K562 (cell line): ENCODE measurements at regions not wholly inside any gene's neighbourhood (a gene's known extent, or its start where the extent isn't known, plus 50 kb on each side); places are given as distances from the start of the nearest gene placed in this dataset.
A peak's percentile ranks its signal among the peaks of the same experiment; 100 is the strongest.

Source experiments
- ATAC-seq: fragments of 200-7000 bp; cut with Tn5 transposase; 3 replicates; pipeline ENCODE4 v1.9.1; 2020; ENCODE audit warnings: moderate library complexity
- BruUV-seq: library from RNA; stranded (reverse); fragments of 400-500 nt; replicated peaks from 2 replicates; lab custom pipeline; 2021; lab: Mats Ljungman, UMichigan
- CTCF ChIA-PET: fragments of 300-600 bp; formaldehyde crosslinking; extraction: SDS; loops from one replicate; lab custom pipeline; 2021; ENCODE audit warnings: low intra/inter-chr PET ratio; lab: Yijun Ruan, JAX
- POLR2A ChIA-PET: fragments of 300-600, 350-650 bp; sonication (Branson Sonifier 250); formaldehyde crosslinking; extraction: SDS; loops from one replicate; lab custom pipeline; 2021; ENCODE audit warnings: antibody characterized with exemption, inconsistent platforms; lab: Yijun Ruan, JAX
- DNase-seq, 4 experiments: peaks; one replicate each; pipeline versions ENCODE4 v3.0.0 to v3.0.0-alpha.2; 2011 to 2018; ENCODE audit warnings: low spot score in 3 of 4, mixed read lengths in 3 of 4; ENCODE audit errors: extremely low read depth in 1 of 4
- FAIRE-seq: peaks from 2 replicates; lab custom pipeline; 2011; peaks lifted over from hg19 to GRCh38; lab: Jason Lieb, UNC
- H2AFZ ChIP-seq: 2 replicates; pipeline ENCODE4 v1.6.0; 2011; ENCODE audit warnings: low read depth, low read length, control low read depth, inconsistent platforms
- H3K27ac ChIP-seq: fragments of 200-600 bp; 3 replicates; pipeline ENCODE4 v1.8.0; 2011; ENCODE audit warnings: low read depth, mild to moderate bottlenecking, control low read depth, inconsistent platforms, low read length, moderate library complexity, mixed read lengths; ENCODE audit errors: extremely low read depth
- H3K27me3 ChIP-seq, 2 experiments: fragments of 300-600 bp in 1 of 2; 2 replicates in 1 of 2; 3 replicates in 1 of 2; pipeline versions ENCODE4 v1.6.0 to v1.8.0; 2011; ENCODE audit warnings: inconsistent platforms in 2 of 2, low read length in 2 of 2, mild to moderate bottlenecking in 1 of 2, mixed read lengths in 1 of 2, moderate library complexity in 1 of 2; ENCODE audit not compliant: control insufficient read depth in 2 of 2, insufficient read depth in 2 of 2
- H3K36me3 ChIP-seq: fragments of 300-600 bp; 3 replicates; pipeline ENCODE4 v1.8.0; 2011; ENCODE audit warnings: mild to moderate bottlenecking, low read length, inconsistent platforms; ENCODE audit not compliant: control insufficient read depth, insufficient read depth
- H3K4me1 ChIP-seq, 2 experiments: fragments of 200-600 bp in 1 of 2; replicated peaks in 1 of 2; 2 replicates in 1 of 2; 3 replicates in 1 of 2; pipeline versions ENCODE4 v1.5.1 to v1.8.0; 2011; ENCODE audit warnings: inconsistent platforms in 2 of 2, low read length in 2 of 2, mild to moderate bottlenecking in 1 of 2, mixed read lengths in 1 of 2, moderate library complexity in 1 of 2; ENCODE audit not compliant: control insufficient read depth in 2 of 2, insufficient read depth in 2 of 2
- H3K4me2 ChIP-seq: 2 replicates; pipeline ENCODE4 v1.6.1; 2011; ENCODE audit warnings: low read length, control low read depth, inconsistent platforms, mixed read lengths; ENCODE audit not compliant: insufficient read depth
- H3K4me3 ChIP-seq: fragments of 200-600 bp; sonication (generic), shearing (Covaris generic); 2 replicates; pipeline ENCODE4 v1.5.1; 2016; ENCODE audit warnings: control low read depth, inconsistent platforms
- H3K79me2 ChIP-seq: fragments of 200-600 bp; 3 replicates; pipeline ENCODE4 v1.8.0; 2011; ENCODE audit warnings: low read length, inconsistent platforms; ENCODE audit not compliant: control insufficient read depth, insufficient read depth
- H3K9ac ChIP-seq, 2 experiments: 2 replicates each; pipeline versions ENCODE4 v1.6.0 to v1.6.1; 2011; ENCODE audit warnings: low read depth in 2 of 2, low read length in 2 of 2, control low read depth in 1 of 2, inconsistent platforms in 1 of 2, mild to moderate bottlenecking in 1 of 2, mixed read lengths in 1 of 2; ENCODE audit not compliant: insufficient read depth in 1 of 2
- H3K9me1 ChIP-seq: one replicate; pipeline ENCODE4 v1.6.0; 2011; ENCODE audit warnings: inconsistent platforms, mild to moderate bottlenecking, low read length, moderate library complexity; ENCODE audit not compliant: control insufficient read depth, insufficient read depth
- H3K9me3 ChIP-seq: replicated peaks from 2 replicates; pipeline ENCODE4 v1.5.1; 2011; ENCODE audit warnings: low read depth, low read length, inconsistent platforms; ENCODE audit not compliant: control insufficient read depth, insufficient read depth
- H4K20me1 ChIP-seq: replicated peaks from 2 replicates; pipeline ENCODE4 v1.6.1; 2011; ENCODE audit warnings: low read length, inconsistent platforms, mixed read lengths; ENCODE audit not compliant: control insufficient read depth, insufficient read depth
- BACH1 ChIP-seq: fragments of 200-800 bp; sonication (Bioruptor generic); IDR thresholded peaks from 2 replicates; pipeline ENCODE4 v1.6.1; 2016; ENCODE audit warnings: missing genetic modification characterization, missing compliant biosample characterization
- BRD4 ChIP-seq: fragments of 200-600 bp; sonication (generic); IDR thresholded peaks from 2 replicates; pipeline ENCODE4 v1.6.1; 2017; ENCODE audit warnings: inconsistent platforms
- CSDE1 ChIP-seq, 2 experiments: fragments of 450-650 bp; IDR thresholded peaks; 2 replicates each; pipeline ENCODE4 v1.6.1; 2016; ENCODE audit warnings: mild to moderate bottlenecking in 1 of 2
- EHMT2 ChIP-seq: fragments of 450-650 bp; IDR thresholded peaks from 2 replicates; pipeline ENCODE4 v1.6.1; 2018; ENCODE audit warnings: antibody characterized with exemption
- EP300 ChIP-seq: IDR thresholded peaks from 2 replicates; pipeline ENCODE4 v1.6.1; 2012; ENCODE audit warnings: low read length, improper control_type of control experiment
- ESRRA ChIP-seq: fragments of 450-650 bp; IDR thresholded peaks from 2 replicates; pipeline ENCODE4 v1.6.1; 2014; ENCODE audit warnings: low read depth, mild to moderate bottlenecking, moderate library complexity, borderline replicate concordance
- HDAC6 ChIP-seq: IDR thresholded peaks from 2 replicates; pipeline ENCODE4 v1.6.1; 2012; ENCODE audit warnings: low read depth, mild to moderate bottlenecking, control low read depth, inconsistent platforms, low read length, moderate library complexity
- ID3 ChIP-seq, 2 experiments: fragments of 250-450 bp in 1 of 2; fragments of 450-650 bp in 1 of 2; sonication (Bioruptor Pico) in 1 of 2; IDR thresholded peaks; 2 replicates each; pipeline versions ENCODE4 v1.6.1 to v1.8.0; 2016 to 2021; ENCODE audit warnings: mild to moderate bottlenecking in 2 of 2, moderate library complexity in 2 of 2, missing compliant biosample characterization in 1 of 2, missing genetic modification characterization in 1 of 2
- KDM1A ChIP-seq, 2 experiments: fragments of 450-650 bp; IDR thresholded peaks; 2 replicates each; pipeline ENCODE4 v1.6.1; 2016; ENCODE audit warnings: mild to moderate bottlenecking in 2 of 2
- MAZ ChIP-seq, 2 experiments: fragments of 450-650 bp in 1 of 2; sonication (generic) in 1 of 2; formaldehyde crosslinking; IDR thresholded peaks in 1 of 2; conservative IDR thresholded peaks in 1 of 2; 2 replicates each; pipeline versions ENCODE4 v1.4.0 to v1.5.0; 2020; ENCODE audit warnings: mild to moderate bottlenecking in 1 of 2, missing genetic modification reagents in 1 of 2
- NBN ChIP-seq: fragments of 450-650 bp; IDR thresholded peaks from 2 replicates; pipeline ENCODE4 v1.6.1; 2016; ENCODE audit warnings: low read depth, mild to moderate bottlenecking
- POLR2H ChIP-seq: IDR thresholded peaks from 2 replicates; pipeline ENCODE4 v1.6.1; 2016; ENCODE audit warnings: missing genetic modification characterization, low read depth, mild to moderate bottlenecking, control low read depth, missing compliant biosample characterization, moderate library complexity
- POLR3A ChIP-seq: IDR thresholded peaks from 2 replicates; pipeline ENCODE4 v1.6.1; 2011; ENCODE audit warnings: borderline replicate concordance, mild to moderate bottlenecking, moderate library complexity; ENCODE audit not compliant: insufficient read length, insufficient read depth; ENCODE audit errors: extremely low read depth
- POLR3G ChIP-seq: IDR thresholded peaks from 2 replicates; pipeline ENCODE4 v1.6.1; 2011; ENCODE audit not compliant: insufficient read length, insufficient replicate concordance; ENCODE audit errors: extremely low read depth
- SLC30A9 ChIP-seq: fragments of 250-450 bp; sonication (Bioruptor Pico); IDR thresholded peaks from 2 replicates; pipeline ENCODE4 v1.8.0; 2022; ENCODE audit warnings: mild to moderate bottlenecking, moderate library complexity
- SPI1 ChIP-seq: IDR thresholded peaks from 2 replicates; pipeline ENCODE4 v1.6.1; 2011; ENCODE audit warnings: low read depth, low read length, control low read depth, borderline replicate concordance
- TBP ChIP-seq: optimal IDR thresholded peaks from 2 replicates; pipeline ENCODE3; 2011; ENCODE audit warnings: low read depth, low read length, improper control_type of control experiment
- TCF15 ChIP-seq: fragments of 250-450 bp; sonication (Bioruptor Pico); IDR thresholded peaks from 2 replicates; pipeline ENCODE4 v1.8.0; 2022; ENCODE audit warnings: moderate library complexity, mild to moderate bottlenecking, inconsistent platforms
- ZNF518B ChIP-seq: fragments of 250-450 bp; sonication (Bioruptor Pico); IDR thresholded peaks from 2 replicates; pipeline ENCODE4 v1.5.0; 2021; ENCODE audit warnings: mild to moderate bottlenecking, moderate library complexity
- WGBS: fragments of 100-300 bp; shearing (Covaris generic); methylation state at CpG from one replicate; pipeline ENCODE4 v1.1.6; 2016; ENCODE audit warnings: low coverage, mixed read lengths; ENCODE audit not compliant: insufficient coverage; ENCODE audit errors: missing lambda C conversion rate; 5-methylcytosine and 5-hydroxymethylcytosine counted together
- in situ Hi-C: fragments of 300-500 bp; cut with MboI; formaldehyde crosslinking; loops from 4 replicates; pipeline ENCODE4 v1.15.0; 2018; ENCODE audit warnings: inconsistent platforms, mixed read lengths
- intact Hi-C: fragments of 100-400 bp; cut with micrococcal nuclease; formaldehyde crosslinking; loops from 2 replicates; pipeline ENCODE4 v1.14.2; 2022

GRCh38 chr7:149707448-149707886 is 65.9 kb downstream of the ZNF467 start:
- DNase-seq: peak in 2 of 4 experiments; percentile 7 to 33
- 8% methylated on average over 1 of the region's 1 CpG for WGBS
- no peaks in the 10 kb centered on the region for H4K20me1 ChIP-seq
- no peak overlapping the region for H3K27ac ChIP-seq
- H3K9me3 ChIP-seq: peaks cover 4% of the 10 kb centered on the region; the same call in 1 of the 2 replicates
- H3K4me1 ChIP-seq: peaks cover 6 to 7% of the 10 kb centered on the region in 2 experiments; a peak in 2 of 5 replicates
- peak overlapping the region; percentile 32; the same call in 1 of the 2 replicates for H3K4me2 ChIP-seq
- peak overlapping the region; percentile 68 for H2AFZ ChIP-seq
- intact Hi-C loops (no loop called here), in situ Hi-C loops (no loop called here)
- FAIRE-seq: no peak
- H3K36me3 ChIP-seq: no peaks in the 10 kb centered on the region
- POLR2A ChIA-PET: interaction anchor here (1.0 kb wide), 1 partner anchor 113 kb away, joined by 3 read pairs; no protein-coding TSS in a partner anchor
- H3K79me2 ChIP-seq: no peaks in the 10 kb centered on the region
- H3K9me1 ChIP-seq: no peaks in the 10 kb centered on the region
- H3K4me3 ChIP-seq: no peak overlapping the region
- CTCF ChIA-PET: no interaction called here
- H3K9ac ChIP-seq: no peak overlapping the region
- ATAC-seq: peak; percentile 72
- BruUV-seq: no TSS peak
- 0 out of 5 replicates have a peak, but pooled peaks cover 0 to 3% of the 10 kb centered on the region in 2 experiments for H3K27me3 ChIP-seq
- TF ChIP-seq BACH1 (no peak), HDAC6 (no peak), SPI1 (peak; percentile 86; the same call in 1 of the 2 replicates), ZNF518B (no peak), SLC30A9 (CRISPR knock-in tag) (no peak), NBN (peak; percentile 48; the same call in 1 of the 2 replicates), POLR3A (peak; percentile 92), KDM1A (IDR thresholded peaks at IDR 0.05) (peak; percentile 85 to 89), POLR2H (tag) (peak; percentile 99), EHMT2 (no peak), POLR3G (peak; percentile 47), CSDE1 (IDR thresholded peaks at IDR 0.05) (0 out of 4 replicates have a peak, but pooled peaks of 1 of the 2 experiments have one; percentile 31), ID3 (CRISPR knock-in tag; IDR thresholded peaks at IDR 0.05) (no peak), ID3 (tag; IDR thresholded peaks at IDR 0.05) (0 out of 2 replicates have a peak, but pooled peaks have one; percentile 52), MAZ (CRISPR knock-in tag; conservative IDR thresholded peaks at IDR 0.05 in 1 of 2, IDR thresholded peaks at IDR 0.05 in 1 of 2) (0 out of 4 replicates have a peak, but pooled peaks of 1 of the 2 experiments have one; percentile 9), TCF15 (no peak), EP300 (peak; percentile 68), ESRRA (peak; percentile 52; the same call in 1 of the 2 replicates), BRD4 (0 out of 2 replicates have a peak, but pooled peaks have one; percentile 68), TBP (peak; percentile 99)
